ENCODE measurements at regions not wholly inside any gene's neighbourhood (a gene's known extent, or its start where the extent isn't known, plus 50 kb on each side); places are given as distances from the start of the nearest gene placed in this dataset.

DNA sequence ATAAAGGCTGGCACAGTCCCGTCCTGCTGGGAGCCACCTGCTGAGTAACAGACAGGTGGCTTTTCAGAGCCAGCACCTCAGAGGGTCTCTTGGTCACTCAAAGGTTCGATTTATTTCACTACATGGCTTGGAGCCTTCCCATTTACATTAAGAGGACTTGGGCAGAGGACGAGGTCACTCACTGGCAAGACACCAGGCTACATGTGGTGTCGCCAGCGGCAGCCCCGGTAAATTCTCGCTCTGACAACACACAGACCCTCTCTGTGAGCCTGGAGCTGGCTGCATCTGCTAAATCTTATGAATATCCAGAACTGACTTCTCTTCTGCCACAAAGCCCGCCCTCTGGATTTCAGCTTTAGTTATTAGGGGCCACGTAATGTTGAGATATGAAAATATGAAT lies 254.7 kb downstream of the VAPA start:
- TF ChIP-seq, protein P1, sequence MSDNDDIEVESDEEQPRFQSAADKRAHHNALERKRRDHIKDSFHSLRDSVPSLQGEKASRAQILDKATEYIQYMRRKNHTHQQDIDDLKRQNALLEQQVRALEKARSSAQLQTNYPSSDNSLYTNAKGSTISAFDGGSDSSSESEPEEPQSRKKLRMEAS (IDR thresholded peaks at IDR 0.05), result no peak
- TF ChIP-seq RAD21 (IDR thresholded peaks at IDR 0.05; ENCODE audit: low read depth) (no peak), CEBPB (IDR thresholded peaks at IDR 0.05) (no peak), YY1 (IDR thresholded peaks at IDR 0.05; ENCODE audit: low read depth) (no peak), EP300 (IDR thresholded peaks at IDR 0.05; ENCODE audit: borderline replicate concordance) (no peak), FOXM1 (IDR thresholded peaks at IDR 0.05; ENCODE audit: borderline replicate concordance, low read depth) (no peak), TEAD4 (IDR thresholded peaks at IDR 0.05) (no peak)
- TF ChIP-seq, protein P2, sequence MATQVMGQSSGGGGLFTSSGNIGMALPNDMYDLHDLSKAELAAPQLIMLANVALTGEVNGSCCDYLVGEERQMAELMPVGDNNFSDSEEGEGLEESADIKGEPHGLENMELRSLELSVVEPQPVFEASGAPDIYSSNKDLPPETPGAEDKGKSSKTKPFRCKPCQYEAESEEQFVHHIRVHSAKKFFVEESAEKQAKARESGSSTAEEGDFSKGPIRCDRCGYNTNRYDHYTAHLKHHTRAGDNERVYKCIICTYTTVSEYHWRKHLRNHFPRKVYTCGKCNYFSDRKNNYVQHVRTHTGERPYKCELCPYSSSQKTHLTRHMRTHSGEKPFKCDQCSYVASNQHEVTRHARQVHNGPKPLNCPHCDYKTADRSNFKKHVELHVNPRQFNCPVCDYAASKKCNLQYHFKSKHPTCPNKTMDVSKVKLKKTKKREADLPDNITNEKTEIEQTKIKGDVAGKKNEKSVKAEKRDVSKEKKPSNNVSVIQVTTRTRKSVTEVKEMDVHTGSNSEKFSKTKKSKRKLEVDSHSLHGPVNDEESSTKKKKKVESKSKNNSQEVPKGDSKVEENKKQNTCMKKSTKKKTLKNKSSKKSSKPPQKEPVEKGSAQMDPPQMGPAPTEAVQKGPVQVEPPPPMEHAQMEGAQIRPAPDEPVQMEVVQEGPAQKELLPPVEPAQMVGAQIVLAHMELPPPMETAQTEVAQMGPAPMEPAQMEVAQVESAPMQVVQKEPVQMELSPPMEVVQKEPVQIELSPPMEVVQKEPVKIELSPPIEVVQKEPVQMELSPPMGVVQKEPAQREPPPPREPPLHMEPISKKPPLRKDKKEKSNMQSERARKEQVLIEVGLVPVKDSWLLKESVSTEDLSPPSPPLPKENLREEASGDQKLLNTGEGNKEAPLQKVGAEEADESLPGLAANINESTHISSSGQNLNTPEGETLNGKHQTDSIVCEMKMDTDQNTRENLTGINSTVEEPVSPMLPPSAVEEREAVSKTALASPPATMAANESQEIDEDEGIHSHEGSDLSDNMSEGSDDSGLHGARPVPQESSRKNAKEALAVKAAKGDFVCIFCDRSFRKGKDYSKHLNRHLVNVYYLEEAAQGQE (IDR thresholded peaks at IDR 0.05; ENCODE audit: low read depth), result no peak

Data from Ishikawa (cell line).